Esophagus muscularis mucosa (tissue), 3 donors: ENCODE measurements at regions not wholly inside any gene's neighbourhood (a gene's known extent, or its start where the extent isn't known, plus 50 kb on each side); places are given as distances from the start of the nearest gene placed in this dataset.

Source experiments
- POLR2A ChIP-seq: fragments of 450-650 bp; IDR thresholded peaks from one replicate; pipeline ENCODE4 v1.6.1; 2017; ENCODE audit warnings: antibody characterized with exemption, moderate library complexity, mild to moderate bottlenecking, low read depth
- TF ChIP-seq, protein P1 (sequence below), 3 experiments: fragments of 200-600 bp in 2 of 3; fragments of 450-650 bp in 1 of 3; sonication (generic) in 2 of 3; IDR thresholded peaks; one replicate each; pipeline ENCODE4 v1.5.1; 2017 to 2019; ENCODE audit warnings: antibody characterized with exemption in 3 of 3, mild to moderate bottlenecking in 2 of 3, moderate library complexity in 1 of 3

DNA sequence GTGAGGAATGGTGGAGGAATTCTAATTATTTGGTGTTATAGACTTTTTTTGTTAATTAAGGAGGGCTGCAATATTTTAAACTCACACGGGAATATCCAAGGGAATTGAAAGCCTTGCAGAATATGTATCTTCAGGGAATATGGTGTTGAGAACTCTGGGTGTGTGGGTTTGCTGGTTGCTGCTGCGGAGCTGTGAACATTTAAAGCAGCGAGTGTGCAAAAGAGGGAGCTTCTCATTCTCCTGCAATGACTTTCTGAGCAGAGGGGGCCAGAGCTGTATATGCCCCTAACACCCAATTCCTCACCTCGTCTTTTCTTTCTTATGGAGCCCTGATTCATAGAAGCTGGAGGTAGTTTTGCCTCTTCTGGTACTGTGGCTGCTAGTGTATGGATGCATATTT lies 217.7 kb downstream of the HIPK3 start:
- TF ChIP-seq, protein P1, sequence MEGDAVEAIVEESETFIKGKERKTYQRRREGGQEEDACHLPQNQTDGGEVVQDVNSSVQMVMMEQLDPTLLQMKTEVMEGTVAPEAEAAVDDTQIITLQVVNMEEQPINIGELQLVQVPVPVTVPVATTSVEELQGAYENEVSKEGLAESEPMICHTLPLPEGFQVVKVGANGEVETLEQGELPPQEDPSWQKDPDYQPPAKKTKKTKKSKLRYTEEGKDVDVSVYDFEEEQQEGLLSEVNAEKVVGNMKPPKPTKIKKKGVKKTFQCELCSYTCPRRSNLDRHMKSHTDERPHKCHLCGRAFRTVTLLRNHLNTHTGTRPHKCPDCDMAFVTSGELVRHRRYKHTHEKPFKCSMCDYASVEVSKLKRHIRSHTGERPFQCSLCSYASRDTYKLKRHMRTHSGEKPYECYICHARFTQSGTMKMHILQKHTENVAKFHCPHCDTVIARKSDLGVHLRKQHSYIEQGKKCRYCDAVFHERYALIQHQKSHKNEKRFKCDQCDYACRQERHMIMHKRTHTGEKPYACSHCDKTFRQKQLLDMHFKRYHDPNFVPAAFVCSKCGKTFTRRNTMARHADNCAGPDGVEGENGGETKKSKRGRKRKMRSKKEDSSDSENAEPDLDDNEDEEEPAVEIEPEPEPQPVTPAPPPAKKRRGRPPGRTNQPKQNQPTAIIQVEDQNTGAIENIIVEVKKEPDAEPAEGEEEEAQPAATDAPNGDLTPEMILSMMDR (IDR thresholded peaks at IDR 0.05): no peak
- no peak for TF ChIP-seq POLR2A
